GM21515 (cell line): ENCODE measurements at regions not wholly inside any gene's neighbourhood (a gene's known extent, or its start where the extent isn't known, plus 50 kb on each side); places are given as distances from the start of the nearest gene placed in this dataset.
"Not testable (repeated sequence)": the region's sequence is repeated elsewhere in the genome, so short reads cannot be mapped to it uniquely, and the experiment has no call there.

Experiments used
- ATAC-seq: cut with Tn5 transposase; IDR thresholded peaks from one replicate; pipeline ENCODE4 v1.9.1; 2021; ENCODE audit not compliant: unreplicated experiment

DNA sequence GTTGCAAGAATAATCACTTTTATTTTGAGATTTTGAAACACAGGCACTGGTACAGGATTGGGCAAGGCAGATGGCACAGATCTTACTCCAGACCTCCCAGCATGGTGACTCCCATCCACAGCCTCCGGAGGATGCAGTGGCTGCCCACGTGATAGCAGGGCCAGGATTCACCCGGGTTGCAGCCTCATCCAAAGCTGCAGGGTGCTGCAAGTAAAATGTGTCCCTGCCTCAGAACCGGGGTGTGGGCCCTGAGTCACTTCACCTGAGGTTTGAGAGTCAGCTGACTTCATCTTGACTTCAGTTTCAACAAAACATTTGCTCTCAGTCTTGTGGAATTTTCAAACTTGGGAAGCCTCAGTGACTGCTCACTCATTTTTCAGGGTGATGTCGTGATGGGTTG lies 201.9 kb downstream of the FGF9 start:
- ATAC-seq = no peak

DNA sequence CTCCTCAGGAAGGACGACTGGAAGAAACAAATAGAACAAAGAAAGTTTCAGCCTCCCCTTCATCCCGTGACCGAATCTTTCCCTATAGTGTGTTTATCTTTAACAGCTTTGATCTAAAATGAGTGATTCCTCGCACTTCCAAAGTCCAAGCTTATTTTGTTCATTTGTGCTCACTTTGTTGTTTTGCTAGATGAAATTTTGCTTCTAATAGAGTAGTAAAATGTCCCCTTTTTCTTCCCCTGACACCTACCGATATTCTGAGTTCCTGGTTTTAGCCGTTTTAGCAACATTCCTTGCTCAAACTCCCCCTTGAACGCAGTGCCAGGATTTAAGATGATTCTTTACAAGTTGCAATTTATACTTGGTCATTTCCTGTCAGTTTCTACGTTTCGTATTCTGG lies 204.2 kb downstream of the FGF9 start:
- ATAC-seq = no peak

DNA sequence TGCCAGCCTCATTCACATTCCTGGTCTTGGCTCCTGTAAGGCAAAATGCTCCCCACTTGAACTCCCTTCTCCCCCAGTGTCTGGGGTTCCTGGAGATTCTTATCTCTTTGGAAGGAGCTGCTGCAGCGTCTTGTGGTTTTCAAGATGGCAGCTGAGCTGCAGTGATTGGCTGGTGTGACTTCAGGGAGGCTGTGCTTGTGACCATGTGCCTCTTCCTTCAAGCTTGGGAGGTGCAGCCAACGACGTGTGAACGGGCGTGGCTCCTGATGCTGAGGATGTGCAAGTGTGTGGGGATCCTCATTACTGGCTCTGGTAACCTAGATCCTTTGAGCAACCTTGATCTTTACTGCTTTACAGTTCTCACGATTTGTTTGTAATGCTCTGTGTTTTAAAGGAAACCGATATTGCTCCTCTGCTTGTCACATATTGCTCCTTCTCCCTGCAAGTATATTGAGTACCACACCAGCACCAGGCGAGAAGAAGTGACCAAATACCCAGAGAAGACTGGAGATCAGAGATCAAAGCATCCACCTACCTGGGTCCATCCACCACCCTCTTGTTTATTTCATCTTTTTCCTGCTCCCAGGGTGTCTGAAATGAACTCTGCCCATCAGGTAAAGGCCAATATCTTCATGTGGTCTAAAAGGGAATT lies 208.5 kb downstream of the FGF9 start:
- ATAC-seq = no peak

DNA sequence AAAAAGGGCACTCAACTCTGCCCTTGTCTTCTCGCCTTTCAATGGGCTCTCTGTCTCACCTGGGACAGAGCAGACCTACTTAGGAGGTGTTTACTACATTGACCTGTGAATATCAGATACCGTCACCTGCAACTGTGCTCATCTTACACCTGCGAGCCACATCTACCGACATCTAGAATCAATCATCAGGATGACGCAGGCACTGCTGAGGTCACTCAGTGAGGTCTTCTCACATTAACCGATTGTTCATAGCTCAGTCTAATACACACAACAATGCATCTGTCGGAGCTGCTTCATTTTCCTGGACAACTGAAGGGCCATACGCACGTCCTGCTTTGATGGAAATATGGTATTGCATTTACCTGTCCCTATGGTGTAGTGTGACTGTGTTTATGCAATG lies 211.9 kb downstream of the FGF9 start:
- no peak for ATAC-seq

DNA sequence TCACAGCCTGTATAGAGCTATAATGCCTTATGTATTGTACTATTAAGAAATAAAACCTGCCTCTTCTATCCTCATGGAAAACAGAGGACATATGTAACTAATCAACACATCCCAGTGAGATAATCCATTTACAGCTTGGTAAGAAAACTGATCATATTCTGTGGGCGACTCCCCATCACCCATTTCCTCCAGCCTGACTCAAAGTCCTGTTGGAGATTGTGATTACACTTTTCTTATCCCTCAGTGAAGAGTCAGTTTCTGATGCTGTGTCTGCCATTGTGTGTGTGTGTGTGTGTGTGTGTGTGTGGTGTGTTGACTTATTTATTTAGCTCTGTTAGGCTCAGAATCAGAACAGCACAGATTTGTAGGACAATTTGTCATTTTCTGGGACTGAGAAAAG lies 212.8 kb downstream of the FGF9 start:
- ATAC-seq = no peak

DNA sequence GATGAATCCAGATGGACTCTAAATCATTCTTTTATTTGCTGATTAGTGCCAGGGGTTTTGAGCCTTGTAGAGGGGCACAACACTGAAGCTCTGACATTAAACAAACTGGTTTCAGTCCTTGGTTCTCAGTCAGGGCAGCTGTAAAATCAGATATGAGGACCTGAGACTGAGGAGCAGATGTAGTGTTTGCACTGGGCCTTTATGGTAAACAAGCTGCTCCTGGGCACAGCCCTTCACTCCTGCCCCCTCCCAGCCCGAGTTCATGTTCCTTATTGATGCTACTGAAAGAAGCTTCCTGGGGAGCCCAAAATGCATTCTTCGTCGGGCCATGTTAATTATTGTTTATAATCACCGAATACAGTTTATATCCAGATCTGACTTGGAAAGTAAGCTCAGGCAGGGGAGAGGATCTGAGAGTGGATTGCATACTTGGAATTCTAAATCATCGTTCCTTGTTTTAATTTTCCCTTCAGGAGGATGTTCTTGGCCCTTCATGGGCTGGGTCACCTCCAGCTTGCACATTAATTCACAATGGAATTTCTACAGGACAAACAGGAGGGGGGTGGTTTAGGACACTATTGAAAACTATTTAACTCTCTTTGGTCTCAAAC lies 213.5 kb downstream of the FGF9 start:
- ATAC-seq = no peak

DNA sequence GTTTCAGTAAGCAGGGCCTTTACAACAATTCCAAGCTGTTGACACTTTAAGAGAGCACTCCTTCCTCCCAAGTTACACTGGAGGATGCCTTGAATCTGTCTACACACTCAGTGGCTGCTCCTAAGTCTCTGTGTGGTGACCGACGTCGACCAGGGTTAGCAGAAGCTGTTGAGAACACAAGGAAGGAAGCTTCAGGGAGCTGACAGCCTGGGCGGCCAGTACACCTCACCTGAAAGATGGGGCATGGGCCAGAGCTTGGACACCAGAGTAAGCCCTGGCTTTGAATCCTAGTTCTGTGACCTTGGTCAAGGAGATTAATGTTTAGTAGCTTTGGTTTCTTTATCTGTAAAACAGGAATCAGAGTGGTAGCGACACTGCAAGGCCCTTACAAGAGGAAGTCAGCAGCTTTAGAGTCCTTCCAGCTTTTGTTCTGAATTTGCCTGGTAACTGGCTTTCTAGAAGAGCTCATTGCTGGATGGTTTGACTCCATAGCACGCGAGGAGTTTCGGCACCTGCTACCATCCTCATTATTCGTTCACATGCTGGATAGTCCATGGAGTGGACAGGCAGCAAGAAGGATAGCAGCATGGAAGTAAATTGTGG lies 214.2 kb downstream of the FGF9 start:
- ATAC-seq = no peak

DNA sequence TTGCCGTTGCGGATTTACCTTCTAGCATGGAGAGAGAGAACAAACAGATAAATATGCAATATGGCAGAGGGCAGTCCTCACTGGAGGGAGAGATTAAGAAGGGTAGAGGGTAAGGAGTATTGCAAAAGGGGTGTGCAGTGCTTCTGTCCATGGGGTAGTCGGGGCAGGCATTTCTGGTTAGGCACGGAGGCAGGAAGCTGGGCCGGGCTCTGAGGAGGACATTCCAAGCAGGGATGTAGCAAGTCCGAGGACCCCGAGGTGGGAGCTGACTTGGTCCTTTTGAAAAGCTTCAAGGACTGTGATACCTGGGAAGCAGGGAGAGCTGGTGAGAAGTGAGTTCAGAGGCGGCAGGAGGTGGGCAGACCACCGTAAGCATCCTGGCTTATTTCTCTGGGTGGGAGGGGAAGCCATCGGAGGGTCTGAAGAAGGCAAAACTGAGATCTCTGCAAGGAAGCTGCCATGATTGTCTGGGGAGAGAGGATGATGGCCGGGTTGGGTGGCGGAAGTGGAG lies 214.9 kb downstream of the FGF9 start:
- no peak for ATAC-seq

DNA sequence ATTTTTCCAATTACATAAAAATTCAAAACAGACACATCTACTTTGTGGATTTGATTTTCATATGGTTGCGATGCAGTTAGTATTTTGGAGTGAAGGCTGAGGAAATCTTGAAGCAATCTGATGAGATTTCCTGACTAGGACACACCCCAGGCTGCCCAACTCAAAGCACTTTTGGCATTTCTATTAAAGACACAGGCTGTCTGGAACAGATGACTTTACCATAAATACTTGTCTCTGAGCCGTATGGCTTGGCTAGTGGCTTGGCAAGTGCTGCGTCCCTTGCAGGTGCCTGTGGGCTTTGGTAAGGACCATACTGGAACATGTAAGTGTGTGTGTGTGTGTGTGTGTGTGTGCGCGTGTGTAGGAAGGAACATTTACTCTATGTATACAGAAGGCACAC lies 218.8 kb downstream of the FGF9 start:
- no peak for ATAC-seq

DNA sequence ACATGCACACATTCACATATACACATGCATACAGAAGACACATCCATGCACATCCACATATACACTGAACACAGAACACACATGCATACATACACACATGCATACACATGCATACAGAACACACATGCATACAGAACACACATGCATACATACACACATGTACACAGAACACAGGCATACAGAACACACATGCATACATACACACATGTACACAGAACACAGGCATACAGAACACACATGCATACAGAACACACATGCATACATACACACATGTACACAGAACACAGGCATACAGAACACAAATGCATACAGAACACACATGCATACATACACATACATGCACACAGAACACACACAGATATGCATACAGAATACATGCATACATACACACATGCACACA lies 219.3 kb downstream of the FGF9 start:
- not testable (repeated sequence) for ATAC-seq

DNA sequence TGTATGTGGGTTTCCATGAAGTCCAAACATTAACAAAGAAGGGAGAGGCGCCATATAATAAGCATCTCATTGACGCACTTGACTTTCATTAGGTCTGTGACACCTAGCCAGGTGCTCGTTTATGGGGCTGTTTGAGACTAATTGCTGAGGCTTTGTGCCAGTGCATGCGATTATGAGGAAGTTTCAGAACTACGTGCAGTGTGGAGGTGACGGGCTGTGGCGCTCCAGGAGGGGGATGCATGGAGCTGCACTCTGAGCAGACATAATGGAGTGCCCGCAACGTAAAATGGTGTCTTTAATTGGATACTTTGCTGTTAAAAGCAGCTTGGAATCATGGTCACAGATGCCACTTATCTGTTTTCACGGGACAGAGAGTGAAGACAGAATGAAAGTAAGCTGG lies 223.2 kb downstream of the FGF9 start:
- no peak for ATAC-seq

DNA sequence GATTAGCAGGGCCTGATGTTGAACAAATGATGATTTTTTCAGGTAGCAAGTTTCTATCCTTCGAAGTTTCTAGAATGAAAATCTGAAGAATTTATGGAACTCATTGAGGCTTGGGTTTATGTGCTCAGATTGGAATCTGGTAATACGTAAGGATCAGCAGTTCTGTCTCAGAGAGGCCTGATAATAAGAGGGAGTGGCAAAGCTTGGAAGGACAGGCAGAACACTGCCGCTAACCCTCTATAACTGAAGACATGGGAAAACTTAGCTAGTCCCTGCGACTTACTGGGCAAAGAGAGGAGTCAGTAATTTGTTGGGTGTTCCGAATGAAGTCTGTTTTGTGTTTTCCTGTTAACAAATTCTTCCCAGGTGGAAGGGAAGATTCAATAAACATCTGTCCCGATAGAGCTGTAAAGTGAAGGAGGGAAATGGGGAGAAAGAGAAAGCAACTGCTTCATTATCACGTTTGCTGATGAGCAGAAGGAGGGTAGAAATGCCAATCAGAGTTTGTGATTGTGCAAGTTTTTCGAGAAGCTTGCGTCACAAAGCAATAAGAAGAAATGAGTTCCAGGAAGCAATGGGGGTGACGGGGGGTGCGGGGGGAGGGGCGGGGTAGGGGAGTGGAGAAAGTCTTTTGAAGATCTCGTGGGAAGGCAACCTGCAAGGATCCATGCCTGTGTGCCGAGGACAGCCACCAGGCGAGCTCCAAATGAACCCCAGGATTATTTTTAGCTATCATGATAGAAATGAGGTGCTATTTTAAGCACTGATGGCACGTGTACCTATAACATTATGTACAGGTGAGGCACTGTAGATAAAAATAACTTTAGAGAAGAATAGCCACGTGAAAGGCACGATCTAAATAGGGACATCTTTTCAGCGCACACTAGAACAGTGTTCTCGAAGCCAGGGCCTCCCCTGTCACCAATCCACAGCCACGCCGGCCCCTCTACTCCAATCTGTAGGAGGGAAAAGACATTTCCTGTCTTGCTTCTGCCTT lies 224.1 kb downstream of the FGF9 start:
- no peak for ATAC-seq

DNA sequence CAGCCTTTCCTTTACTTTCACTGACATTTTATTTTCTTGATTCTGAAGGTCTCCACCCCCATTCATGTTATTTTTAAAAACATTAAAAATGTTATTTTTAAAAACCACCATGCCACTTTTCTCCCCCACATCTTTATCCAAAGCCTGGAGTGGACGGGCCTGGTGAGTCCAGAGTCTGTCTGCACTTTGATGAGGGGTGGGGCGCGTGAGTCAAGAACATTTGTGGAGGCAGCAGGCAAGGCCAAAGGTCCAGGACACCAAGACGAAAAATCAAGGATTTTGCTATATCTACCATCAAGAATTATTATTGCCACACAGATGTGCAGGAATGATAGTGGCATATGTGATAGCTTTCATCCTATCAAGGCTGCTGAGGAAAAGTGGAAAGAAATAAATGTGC lies 224.9 kb downstream of the FGF9 start:
- no peak for ATAC-seq

DNA sequence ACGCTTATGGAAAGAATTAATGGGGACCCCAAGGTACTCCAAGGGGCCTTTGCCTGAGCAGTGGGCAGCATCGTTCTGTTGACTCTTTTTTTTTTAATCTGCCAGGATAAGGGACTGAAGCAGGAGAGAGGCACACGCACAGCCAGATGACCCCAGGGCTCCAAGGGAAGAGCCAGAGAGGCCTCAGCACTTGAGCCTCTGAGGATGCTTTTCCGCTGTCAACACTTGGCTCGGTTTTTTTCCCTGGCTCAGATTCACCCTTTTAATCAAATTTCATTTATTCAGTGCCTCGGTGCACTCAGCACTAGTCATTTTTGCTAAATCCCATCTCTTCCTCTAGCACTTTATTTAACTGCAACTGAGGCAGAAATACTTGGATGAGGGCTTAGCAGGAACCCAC lies 226.3 kb downstream of the FGF9 start:
- ATAC-seq = no peak

DNA sequence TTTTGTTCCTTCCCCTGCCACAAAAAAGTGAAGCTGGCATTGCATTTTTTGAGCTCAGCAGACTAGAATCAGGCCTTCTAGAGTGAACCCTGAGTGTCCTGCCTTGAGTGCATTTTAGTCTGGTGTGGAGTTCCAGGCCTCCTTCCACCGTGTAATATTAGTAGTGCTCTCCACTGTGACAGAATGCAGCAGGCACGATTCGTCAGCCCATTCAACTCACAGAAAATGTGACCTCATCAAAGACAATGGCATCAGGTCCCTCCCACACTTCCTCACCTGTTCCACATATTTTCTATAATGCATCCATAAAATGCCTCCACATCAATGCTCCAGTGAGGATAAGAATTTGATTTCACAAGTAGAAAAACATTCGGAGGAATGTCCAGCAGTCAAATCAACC lies 227.6 kb downstream of the FGF9 start:
- no peak for ATAC-seq

DNA sequence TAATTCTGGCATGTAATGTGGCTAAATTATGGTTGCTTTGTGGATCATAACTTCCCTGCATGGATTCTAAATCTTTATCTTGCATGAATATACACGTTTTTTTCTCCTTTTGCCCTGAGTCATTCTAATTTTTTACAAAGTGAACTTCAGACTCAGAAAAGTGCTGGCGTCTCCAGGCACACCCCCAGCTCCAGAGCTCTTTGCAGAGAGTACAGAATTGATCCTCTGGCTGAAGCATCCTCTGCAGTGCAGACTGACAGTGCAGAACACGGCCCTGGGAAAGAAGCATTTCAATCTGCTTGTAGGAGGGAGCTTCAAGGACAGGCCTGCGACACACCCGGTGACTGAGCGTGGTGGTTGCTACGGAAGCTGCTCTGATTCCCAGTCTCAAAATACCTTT lies 228.1 kb downstream of the FGF9 start:
- ATAC-seq = no peak

DNA sequence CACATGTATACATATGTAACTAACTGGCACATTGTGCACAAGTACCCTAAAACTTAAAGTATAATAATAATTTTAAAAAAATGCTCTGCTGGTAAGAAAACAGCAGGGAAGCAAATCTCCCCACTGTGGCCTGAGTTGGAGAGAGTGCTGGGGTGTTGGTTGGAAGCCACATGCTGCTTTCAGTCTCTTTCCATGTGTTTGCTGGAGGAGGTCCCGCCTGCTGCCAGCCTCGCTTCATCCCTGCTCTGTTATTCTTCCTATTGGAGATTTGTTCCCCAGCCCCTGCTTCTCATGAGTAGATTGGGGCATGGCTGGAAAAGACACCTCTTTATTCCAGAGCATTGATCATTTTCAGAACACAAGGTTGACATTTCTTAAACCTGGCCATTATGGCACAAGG lies 230.5 kb downstream of the FGF9 start:
- ATAC-seq = no peak

DNA sequence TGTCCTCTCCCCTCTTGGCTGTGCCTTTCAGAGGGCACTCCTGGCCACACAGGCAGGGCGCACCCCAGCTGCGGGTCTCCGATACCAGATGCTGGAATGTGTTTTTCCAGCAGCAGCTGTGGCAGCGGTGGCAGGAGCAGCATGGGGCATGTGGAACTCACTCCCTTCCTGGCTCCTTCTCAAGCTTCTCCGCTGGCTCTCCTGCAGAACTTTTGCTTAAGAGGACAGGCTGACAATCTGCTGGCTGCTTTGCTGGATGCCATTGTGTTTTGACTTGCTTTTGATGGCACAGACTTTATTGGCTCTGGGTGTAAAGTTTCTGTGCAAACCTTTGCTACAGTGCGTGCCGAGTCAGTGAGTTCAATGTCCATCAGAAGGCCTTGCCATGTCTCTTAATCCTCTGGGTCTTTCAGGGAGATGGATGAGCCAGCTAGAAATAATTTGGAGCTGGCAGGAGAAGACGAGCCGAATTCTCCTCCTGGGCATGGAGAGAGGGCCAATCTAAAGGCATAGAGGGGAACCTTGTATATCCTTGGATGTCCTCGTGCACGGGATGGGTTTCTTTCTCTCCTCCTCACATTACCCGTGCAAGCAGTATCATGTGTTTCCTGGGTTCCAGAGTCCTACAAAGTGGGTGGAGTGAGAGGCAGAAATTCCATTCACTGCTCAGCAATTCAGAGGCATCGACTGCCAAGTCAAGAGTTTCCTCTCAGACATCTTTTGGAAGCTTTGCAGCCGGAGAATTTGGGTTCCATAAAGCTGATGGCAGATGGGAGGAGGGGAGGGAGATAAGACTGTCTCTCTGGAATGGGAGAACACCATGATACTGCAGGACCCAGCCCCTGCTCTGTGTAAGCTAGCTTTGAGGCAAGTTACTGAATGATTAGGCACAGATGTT lies 231.2 kb downstream of the FGF9 start:
- no peak for ATAC-seq

DNA sequence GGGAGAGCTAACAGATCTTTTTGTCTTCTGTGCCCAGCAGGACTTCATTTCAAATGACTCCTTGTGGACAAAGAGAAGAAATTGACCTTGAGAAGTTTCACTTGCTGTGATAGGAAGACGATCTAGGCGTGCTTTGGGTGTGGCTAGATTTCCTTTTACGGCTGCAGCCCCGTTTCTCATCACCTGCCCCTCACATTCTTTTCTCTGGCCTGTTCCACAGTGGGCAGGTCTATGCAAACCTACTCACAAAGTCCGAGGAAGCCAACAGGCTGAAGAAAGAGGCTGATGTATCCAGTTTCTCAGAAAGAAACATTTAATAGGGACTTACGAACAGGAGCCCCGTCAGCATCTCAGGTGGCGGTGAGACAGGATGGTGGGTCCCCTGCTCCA lies 231.8 kb downstream of the FGF9 start:
- no peak for ATAC-seq

DNA sequence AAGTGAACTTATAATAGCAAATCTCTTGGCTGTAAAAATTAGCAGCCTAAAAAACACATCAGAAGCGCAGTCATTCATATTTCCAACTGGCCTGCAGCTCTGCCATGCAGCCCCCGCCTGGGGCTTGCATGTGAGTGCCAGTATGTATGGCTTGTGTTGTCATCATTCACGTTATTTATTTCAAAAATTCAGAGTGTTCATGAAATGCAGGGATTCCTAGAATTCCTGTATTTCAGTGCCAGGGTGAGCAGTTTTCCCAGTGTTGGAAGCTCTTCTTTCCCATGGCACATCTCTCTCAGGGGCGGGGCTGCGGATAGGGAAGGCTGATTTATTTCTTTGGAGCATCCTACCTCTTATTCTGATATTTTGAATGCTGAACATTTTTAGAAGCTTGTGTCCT lies 234.6 kb downstream of the FGF9 start:
- ATAC-seq = no peak
